ENCODE measurements at regions not wholly inside any gene's neighbourhood (a gene's known extent, or its start where the extent isn't known, plus 50 kb on each side); places are given as distances from the start of the nearest gene placed in this dataset.

GRCh38 chr13:108437496-108437895 lies 168.0 kb downstream of the TNFSF13B start:
- no peaks in the 10 kb centered on the region for H3K4me1 ChIP-seq
- no peak overlapping the region for H3K4me3 ChIP-seq
- TF ChIP-seq CTCF (IDR thresholded peaks at IDR 0.05) (no peak), POLR2A (IDR thresholded peaks at IDR 0.05) (no peak), EP300 (IDR thresholded peaks at IDR 0.05) (no peak), POLR2AphosphoS5 (IDR thresholded peaks at IDR 0.05) (no peak)
- no peaks in the 10 kb centered on the region for H3K27me3 ChIP-seq
- no peaks in the 10 kb centered on the region for H3K9me3 ChIP-seq
- WGBS, 2 donors: 34 to 85% methylated on average over 2 of the region's 2 CpGs
- intact Hi-C loops (cut with DNase I): no loop called here
- DNase-seq: no peak
- H3K27ac ChIP-seq: no peak overlapping the region
- no peaks in the 10 kb centered on the region for H3K36me3 ChIP-seq

- no peaks in the 10 kb centered on the region for H3K36me3 ChIP-seq
- no peak for DNase-seq
- WGBS, 2 donors: 76 to 82% methylated on average over 7 of the region's 7 CpGs
- no peaks in the 10 kb centered on the region for H3K9me3 ChIP-seq
- H3K27ac ChIP-seq: no peak overlapping the region
- H3K27me3 ChIP-seq: no peaks in the 10 kb centered on the region
- TF ChIP-seq POLR2AphosphoS5 (IDR thresholded peaks at IDR 0.05) (no peak), POLR2A (IDR thresholded peaks at IDR 0.05) (no peak), CTCF (IDR thresholded peaks at IDR 0.05) (no peak), EP300 (IDR thresholded peaks at IDR 0.05) (no peak)
- intact Hi-C loops (cut with DNase I): no loop called here
- no peak overlapping the region for H3K4me3 ChIP-seq
- H3K4me1 ChIP-seq: no peaks in the 10 kb centered on the region
Measured at GRCh38 chr13:108439556-108439955, 170.0 kb downstream of the TNFSF13B start.

- Histone ChIP-seq H3K27ac (no peak overlapping the region), H3K36me3 (no peaks in the 10 kb centered on the region), H3K4me3 (no peak overlapping the region), H3K27me3 (no peaks in the 10 kb centered on the region), H3K4me1 (no peaks in the 10 kb centered on the region), H3K9me3 (no peaks in the 10 kb centered on the region)
- TF ChIP-seq EP300 (IDR thresholded peaks at IDR 0.05) (no peak), POLR2A (IDR thresholded peaks at IDR 0.05) (no peak), CTCF (IDR thresholded peaks at IDR 0.05) (no peak), POLR2AphosphoS5 (IDR thresholded peaks at IDR 0.05) (no peak)
- 20 to 52% methylated on average over 6 of the region's 6 CpGs for WGBS, 2 donors
- intact Hi-C loops (cut with DNase I): no loop called here
- no peak for DNase-seq
Measured at GRCh38 chr13:108444448-108444847, 174.9 kb downstream of the TNFSF13B start.

- no peaks in the 10 kb centered on the region for H3K9me3 ChIP-seq
- no peak for TF ChIP-seq POLR2AphosphoS5 (IDR thresholded peaks at IDR 0.05)
- no peak for TF ChIP-seq EP300 (IDR thresholded peaks at IDR 0.05)
- no peak for TF ChIP-seq POLR2A (IDR thresholded peaks at IDR 0.05)
- TF ChIP-seq CTCF (IDR thresholded peaks at IDR 0.05): no peak
- no peaks in the 10 kb centered on the region for H3K36me3 ChIP-seq
- no peak overlapping the region for H3K4me3 ChIP-seq
- intact Hi-C loops (cut with DNase I): no loop called here
- no peak for DNase-seq
- no peaks in the 10 kb centered on the region for H3K4me1 ChIP-seq
- no peaks in the 10 kb centered on the region for H3K27me3 ChIP-seq
- no peak overlapping the region for H3K27ac ChIP-seq
Measured at GRCh38 chr13:108448891-108449290, 179.4 kb downstream of the TNFSF13B start.

- no peak for DNase-seq
- Histone ChIP-seq H3K4me3 (no peak overlapping the region), H3K36me3 (no peaks in the 10 kb centered on the region), H3K27ac (no peak overlapping the region), H3K9me3 (no peaks in the 10 kb centered on the region), H3K27me3 (peaks cover 0 to 7% (median 0%) of the 10 kb centered on the region in 3 donors), H3K4me1 (no peaks in the 10 kb centered on the region)
- 84 to 94% methylated on average over 5 of the region's 5 CpGs for WGBS, 2 donors
- intact Hi-C loops (cut with DNase I): no loop called here
- TF ChIP-seq EP300 (IDR thresholded peaks at IDR 0.05): no peak
Measured at GRCh38 chr13:108451121-108451520, 178.3 kb upstream of the MYO16 start.

Data from sigmoid colon (tissue), 6 donors.